Medulla oblongata (tissue), 1 donor: ENCODE measurements at regions not wholly inside any gene's neighbourhood (a gene's known extent, or its start where the extent isn't known, plus 50 kb on each side); places are given as distances from the start of the nearest gene placed in this dataset.
"Not testable (repeated sequence)": the region's sequence is repeated elsewhere in the genome, so short reads cannot be mapped to it uniquely, and the experiment has no call there.

ENCODE experiments used
- DNase-seq: peaks from one replicate; pipeline ENCODE4 v3.0.0-alpha.2; 2015; ENCODE audit errors: extremely low spot score

DNA sequence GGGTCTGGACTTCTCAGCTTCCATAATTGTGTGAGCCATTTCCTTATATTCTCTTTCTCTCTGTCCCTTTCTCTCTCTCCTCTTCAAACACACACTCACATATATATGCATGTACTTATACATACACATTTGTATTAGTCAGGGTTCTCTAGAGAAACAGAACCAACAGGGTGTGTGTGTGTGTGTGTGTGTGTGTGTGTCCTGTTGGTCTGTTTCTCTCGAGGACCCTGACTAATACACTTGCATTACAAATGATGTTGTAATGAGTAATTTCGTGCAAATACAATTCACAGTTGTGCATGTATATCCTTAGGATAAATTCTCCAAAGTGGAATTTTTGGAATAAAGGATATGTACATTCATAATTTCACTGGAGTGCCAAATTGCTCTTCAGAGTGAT, 115.3 kb downstream of the NPIPB5 start:
- DNase-seq = no peak

DNA sequence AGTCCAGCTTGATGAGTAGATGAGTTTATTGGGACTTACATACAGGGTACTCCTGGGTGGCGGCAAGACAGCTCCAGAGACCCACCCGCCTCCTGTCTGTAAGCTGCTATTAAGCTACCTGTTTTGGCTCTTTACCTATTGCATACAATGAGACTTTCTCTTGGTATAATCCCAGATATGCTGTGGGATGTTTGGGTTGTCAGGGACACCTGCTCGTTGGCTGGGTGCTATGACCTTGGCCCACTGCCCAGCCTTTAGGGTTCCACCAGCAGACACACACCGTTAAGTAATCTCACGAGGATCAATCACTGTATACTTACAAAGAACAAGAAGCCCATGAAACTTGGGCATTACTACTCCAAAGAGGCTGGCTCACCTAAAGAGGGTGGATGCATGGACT, 116.4 kb downstream of the NPIPB5 start:
- DNase-seq = no peak

DNA sequence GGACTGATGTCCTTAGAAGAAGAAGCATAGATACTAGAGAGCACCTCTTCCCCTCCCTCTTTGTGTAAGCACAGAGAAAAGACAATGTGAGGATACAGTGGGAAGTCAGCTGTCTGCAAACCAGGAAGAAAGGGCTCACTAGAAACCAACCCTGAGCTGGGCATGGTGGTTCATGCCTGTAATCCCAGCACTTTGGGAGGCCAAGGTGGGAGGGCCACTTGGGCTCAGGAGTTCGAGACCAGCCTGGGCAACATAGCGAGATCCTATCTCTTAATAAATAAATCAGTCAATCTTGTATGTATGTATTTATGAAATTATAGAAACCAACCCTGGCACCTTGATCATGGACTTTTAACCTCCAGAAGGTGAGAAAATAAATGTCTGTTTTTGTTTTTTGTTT, 118.3 kb downstream of the NPIPB5 start:
- DNase-seq = no peak

DNA sequence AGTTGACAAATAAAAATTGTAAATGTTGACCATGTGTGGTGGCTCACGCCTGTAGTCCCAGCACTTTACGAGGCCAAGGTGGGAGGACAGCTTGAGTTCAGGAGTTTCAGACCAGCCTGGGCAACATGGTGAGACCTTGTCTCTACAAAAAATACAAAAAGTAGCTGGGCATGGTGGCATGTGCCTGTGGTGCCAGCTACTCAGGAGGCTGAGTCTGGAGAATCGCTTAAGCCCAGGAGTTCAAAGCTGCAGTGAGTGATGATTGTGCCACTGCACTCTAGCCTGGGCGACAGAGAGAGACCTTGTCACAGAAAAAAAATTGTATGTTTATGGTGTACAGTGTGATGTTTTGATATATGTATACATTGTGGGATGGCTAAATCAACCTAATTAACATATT, 119.6 kb downstream of the NPIPB5 start:
- DNase-seq = no peak

DNA sequence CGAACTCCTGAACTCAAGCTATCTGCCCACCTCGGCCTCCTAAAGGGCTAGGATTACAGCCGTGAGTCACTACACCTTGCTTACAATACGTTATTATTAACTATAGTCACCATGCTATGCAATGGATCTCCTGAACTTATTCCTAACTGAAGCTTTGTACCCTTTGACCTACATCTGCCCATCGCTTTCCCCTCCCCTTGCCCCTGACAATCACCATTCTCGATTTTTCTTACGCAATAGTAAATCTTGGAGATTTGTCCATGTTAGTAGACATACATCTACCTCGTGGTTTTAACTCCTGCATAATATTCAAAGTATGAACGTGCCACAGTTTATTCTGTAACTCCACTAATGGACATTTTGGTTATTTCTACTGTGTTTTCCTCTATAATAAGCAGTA, 120.6 kb downstream of the NPIPB5 start:
- no peak for DNase-seq

DNA sequence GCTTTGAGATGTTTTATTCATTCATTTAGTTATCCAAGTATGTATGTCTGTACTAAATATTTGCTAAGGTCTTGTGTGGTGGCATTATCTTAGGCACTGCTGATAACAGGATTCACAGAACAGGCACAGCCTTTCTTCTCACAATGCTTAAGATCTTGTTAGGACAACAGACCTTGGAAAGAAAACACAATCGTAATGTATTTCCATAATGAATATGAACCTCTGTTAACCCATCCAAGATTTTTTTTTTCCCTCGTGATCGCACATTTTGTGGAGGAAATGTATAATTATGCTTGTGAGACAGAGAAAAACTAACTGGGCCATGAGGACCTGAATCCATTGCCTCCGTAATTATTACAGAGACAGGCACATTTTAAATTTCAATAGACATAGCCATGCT, 121.9 kb downstream of the NPIPB5 start:
- no peak for DNase-seq

DNA sequence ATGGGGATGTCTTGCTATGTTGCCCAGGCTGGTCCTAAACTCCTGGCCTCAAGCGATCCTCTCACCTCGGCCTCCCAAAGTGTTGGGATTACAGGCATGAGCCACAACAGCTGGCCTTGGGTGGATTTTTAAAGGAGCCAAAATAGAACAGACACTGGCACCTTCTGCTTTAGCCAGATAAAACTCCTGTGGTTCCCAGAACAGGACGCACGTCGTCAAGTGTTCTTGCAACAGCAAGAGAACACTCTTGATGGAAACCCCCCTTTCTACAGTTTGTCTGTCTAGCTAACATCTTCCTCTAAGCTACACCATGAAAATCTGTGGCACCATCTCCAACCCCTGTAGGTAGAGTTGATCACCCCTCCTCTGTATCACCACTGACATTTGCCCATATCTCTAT, 122.6 kb downstream of the NPIPB5 start:
- DNase-seq = no peak

DNA sequence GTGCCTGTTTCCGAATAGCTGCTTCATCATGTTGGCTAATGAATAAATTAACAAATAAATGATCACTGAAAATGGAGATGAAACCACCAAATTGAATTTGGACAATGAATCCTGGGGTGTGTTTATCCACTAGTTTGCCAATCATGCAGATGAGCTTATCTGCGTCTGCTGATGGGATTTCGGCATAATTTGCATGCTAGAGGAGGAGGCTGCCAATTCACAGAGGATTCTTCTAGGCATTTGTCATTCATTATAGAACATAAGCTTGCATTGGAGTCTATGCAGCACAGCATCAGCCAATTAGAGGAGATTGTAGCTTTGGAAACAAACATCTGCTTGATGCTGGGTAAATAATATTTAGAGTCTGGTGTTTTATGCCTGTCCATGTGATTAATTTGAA, 123.1 kb downstream of the NPIPB5 start:
- no peak for DNase-seq

DNA sequence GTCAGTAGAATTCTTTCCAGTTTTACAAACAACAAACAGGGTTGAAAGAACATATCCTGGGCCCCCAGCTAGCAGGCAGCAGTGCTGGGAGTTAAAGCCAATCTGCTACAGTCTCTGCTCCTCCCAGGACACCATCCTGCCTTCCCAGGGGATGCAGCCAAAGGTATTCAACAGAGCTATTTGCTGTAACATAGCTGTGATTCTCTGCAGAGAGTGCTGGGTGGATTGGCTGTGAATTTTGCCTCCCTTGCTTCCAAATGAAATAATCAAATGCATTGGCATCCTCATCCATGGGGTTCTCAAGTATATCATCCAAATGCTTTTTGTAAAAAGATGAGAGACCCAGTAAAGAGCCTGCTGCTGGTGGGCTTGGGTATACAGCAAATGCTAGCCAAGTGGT, 124.3 kb downstream of the NPIPB5 start:
- no peak for DNase-seq

DNA sequence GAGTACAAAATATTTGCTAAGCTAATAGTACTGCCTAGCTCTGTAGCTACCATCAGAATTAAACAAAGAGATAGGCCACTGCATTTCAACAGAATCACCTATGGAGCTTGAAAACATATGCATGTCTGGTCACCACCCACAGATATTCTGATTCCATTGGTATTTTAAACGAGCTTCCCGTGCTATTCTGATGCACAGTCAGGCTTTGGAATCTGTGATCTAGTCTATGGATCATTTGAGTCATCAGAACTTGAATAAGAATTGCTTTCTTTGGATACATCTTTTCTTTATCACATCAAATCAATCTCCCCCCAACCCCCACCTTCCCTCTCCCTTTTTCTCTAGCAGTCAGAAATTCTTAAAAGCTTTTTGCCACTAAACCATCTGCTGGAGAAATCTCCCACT, 124.7 kb downstream of the NPIPB5 start:
- no peak for DNase-seq

DNA sequence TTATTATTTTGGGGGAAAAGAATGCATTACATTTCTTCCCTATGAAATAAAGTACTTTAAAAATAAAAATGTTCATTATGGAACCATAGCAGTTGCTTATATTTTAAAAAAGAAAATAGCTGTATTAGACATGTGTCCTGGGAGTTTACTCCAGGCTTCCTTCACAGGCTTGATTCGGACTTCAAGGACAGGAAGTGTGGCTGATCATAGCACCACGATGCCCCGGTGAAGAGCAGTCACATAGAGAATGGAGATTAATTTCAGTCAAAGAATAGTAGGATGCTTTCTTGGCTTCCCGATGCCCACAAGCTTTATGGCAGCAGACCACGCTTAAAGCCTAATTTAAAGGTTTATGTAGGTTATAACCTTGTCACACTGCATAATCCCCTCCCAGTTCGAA, 125.1 kb downstream of the NPIPB5 start:
- no peak for DNase-seq

DNA sequence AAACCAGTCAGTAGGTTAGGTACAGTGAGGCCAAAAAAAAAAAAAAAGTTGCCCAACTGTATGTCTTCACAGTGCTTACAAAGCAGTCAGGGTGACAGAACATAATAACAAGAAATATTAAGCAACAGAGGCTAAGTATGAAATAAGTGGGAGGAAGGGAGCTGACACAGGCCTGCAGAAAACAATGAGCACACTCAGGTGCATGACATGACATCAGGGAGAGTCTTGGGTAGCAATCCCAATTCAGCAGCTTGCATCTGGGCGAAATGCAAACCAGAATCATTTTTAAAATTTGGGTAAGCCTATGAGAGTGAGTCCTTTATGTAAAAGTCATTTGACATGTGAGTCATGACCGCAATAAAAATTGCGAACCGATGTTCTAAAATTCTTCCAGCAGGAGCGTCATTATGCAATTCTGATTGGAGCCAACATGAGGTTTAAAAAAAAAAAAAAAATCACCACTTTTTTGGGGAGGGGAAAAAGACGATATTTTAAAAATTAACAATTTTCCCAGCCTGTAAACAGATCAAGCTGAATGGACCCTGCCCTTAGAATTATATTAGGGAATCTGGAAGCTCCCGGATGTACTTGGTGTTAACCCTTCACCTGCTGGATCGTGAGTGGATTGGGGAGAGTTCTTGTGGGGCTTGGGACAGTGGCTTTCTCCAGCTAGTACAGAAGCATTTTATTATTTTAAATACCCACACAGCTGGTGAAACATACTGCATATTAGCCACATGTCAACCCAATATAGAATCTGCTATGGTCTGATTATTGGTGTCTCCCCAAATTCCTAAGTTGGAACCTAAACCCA, 127.9 kb downstream of the NPIPB5 start:
- DNase-seq = no peak

DNA sequence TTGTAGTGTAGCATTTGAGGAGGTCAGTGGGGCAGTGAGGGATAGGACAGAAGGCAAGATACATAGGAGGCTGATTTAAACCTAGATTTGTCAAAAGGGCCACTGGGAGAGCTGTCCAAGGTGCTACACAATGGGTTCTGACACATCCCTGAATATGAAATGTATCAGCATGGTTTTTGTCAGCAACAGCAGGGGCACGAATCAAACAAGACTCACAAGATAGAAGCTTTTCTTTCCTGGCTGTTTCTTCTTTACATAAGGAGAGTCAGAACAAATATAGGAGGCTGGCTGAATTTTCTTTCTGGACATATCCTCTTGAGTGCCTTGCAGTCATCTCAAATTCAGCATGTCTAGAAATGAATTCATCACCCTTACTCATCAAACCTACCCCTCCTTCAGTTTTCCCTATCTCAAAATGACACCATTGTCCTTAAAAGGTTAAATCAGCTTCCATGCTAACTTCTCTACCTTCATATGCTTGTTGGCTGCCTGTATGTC, 130.5 kb downstream of the NPIPB5 start:
- DNase-seq = no peak

DNA sequence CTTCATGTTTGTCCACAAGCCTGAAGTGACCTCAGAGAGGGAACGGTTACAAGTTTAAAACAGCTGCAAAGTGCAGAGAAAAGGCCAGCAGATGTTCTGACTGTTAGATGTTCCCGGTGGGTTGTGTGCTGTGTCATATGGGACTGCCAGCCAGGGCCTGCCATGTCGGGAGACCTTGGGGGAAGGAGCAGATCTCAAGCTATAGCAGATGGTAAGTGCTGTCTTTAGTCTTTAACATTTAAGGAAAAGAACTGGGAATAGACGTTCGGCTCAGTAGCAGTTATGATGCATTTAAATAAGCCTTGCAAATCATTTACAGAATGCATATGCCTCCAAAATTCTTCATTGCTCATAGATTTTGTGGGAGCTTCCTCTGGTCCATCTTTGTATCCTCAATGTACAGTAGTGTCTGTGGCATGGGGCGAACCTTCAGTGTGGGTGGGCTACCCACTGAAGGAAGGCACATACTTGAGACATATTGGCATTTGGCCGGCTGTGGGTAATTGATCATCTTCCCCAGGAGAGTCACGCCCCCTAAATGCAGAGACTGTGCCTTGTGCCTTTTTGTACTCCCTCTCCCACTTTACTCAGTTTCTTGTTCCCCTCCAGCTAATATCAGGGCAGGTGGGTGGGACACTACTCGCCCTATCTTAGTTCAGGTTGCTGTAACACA, 131.9 kb downstream of the NPIPB5 start:
- DNase-seq = no peak

DNA sequence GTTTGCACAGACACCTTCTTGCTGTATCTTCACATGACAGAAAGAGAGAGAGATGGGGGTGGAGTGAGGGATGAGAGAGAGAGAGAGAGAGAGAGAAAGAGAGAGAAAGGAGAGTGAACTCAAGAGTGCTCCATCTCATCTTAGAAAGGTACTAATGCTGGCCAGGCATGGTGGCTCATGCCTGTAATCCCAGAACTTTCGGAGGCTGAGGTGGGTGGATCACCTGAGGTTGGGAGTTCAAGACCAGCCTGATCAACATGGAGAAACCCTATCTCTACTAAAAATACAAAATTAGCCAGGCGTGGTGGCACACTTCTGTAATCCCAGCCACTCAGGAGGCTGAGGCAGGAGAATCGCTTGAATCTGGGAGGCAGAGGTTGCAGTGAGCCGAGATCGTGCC, 132.5 kb downstream of the NPIPB5 start:
- not testable (repeated sequence) for DNase-seq

DNA sequence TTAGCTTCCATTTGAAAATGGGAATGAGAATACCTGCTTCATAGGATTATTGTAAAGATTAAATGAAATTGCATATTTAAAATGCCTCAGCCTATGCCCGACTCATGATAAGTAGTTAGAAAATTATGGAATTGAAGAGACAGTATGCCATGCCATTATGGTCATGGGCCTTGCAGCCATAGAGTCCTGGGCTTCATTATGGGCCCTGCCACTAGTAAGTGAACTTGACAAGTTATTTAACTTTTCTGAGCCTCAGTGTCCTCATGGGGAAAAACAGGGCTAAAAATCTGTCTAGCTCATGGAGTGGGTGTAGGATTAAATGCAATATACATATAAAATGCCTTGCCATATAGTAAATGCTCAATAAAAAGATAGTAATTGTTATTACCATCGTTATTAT, 133.2 kb downstream of the NPIPB5 start:
- no peak for DNase-seq

DNA sequence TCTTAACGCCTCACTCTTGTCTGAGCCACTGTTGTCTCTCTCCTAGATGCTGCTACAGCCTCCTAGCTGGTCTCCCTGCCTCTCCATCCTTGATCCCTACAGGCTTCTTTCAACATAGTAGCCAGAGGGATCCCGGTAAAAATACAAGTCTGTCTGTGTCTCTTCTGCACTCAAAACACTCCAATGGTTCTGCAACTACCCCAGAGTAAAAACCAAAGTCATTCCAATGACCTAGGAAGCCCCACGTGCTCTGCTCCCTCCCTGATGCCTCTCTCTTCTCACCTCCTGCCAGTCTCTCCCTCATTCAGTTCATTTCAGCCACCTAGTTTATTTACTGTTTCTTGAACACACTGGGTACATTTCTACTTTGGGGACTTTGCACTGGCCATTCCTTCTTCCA, 135.2 kb downstream of the NPIPB5 start:
- no peak for DNase-seq

DNA sequence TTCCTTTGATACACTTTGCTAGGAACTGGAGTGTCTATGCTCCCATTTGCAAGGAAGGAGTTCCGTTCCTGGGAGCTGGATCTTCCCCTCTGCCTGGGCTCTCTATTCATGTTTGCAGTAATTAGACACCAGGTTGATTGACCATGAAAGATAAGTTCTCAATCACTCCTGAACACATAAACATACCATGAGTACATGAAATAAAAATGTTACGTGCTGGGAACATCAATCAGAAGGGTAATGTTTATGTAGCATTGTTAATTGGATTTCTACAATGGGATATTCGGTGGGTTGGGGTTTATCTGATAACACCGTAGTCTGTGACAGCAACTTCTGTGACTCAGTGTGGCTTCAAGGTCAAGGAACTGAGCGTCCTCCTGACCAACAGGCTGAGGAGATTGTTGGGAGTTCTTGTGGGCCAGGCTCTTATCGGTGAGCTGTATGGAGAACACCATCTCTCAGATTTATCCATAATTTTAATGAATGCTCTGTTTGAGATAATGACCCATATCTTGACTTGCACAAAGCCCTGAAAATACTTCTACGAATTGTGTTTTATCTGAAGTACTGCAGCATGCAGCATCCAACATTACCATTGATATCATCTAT, 136.4 kb downstream of the NPIPB5 start:
- no peak for DNase-seq

DNA sequence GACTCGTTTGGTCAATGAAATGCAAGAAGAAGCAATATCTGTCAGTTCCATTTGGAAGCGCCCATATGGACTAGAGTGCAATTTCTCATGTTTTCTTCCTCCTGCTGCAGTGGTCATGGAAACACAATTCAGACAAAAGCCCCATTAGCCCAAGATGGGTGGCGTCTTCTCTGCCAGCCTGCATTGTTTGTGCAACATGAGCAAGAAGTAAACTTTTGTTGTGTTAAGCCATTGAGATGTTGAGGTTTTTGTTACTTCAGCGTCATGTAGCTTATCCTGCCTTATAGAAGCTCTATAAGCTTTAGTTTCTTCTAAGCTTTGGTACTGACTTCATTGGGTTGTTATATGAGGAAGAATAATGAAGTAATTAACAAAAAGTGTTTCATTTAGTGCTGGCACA, 137.4 kb downstream of the NPIPB5 start:
- DNase-seq = no peak

DNA sequence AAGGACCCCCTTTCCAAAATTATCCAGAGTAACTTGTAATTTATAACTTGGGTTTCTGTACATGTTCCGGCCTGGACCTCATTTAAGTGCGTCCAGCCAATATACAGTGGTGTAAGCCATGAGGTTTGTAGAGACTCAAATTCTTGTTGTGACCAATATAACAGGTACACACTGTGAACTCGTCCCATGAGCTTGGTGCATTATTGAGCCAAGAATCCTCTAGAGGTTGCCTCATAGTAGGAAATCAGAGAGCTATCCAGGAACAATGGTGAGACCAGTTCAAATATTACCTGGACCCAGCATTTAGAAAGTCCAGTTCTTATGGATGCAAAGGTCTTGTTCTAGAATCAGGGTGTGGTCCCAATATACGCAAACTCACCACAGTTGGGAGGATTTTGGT, 138.2 kb downstream of the NPIPB5 start:
- DNase-seq = no peak

DNA sequence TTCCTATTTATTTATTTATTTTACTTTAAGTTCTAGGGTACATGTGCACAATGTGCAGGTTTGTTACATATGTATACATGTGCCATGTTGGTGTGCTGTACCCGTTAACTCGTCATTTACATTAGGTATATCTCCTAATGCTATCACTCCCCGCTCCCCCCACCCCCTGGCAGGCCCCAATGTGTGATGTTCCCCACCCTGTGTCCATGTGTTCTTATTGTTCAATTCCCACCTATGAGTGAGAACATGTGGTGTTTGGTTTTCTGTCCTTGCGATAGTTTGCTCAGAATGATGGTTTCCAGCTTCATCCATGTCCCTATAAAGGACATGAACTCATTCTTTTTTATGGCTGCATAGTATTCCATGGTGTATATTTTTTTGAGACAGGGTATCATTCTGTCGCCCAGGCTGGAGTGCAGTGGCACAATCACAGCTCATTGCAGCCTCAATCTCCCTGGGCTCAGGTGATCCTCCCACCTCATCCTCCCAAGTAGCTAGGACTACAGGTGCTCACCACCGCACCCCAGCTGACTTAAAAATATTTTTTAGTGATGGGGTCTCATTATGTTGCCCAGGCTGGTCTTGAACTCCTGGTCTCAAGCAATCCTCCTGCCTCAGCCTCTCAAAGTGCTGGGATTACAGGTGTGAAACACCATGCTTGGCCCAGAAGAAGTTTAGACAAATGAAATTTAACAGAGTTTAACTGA, 140.6 kb downstream of the NPIPB5 start:
- DNase-seq = not testable (repeated sequence)

DNA sequence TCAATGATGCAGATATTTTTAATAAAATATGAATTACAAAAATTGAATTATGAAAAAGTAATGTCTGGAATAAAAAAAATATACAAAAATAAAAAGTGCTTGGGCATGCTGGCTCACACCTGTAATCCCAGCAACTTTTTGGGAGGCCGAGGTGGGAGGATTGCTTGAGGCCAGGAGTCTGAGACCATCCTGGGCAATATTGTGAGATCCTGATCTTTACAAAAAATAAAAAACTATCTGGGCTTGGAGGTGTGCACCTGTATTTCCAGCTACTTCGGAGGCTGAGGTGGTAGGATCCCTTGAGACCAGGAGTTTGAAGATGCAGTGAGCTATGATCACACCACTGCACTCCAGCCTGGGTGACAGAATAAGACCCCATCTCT, 141.8 kb downstream of the NPIPB5 start:
- DNase-seq = no peak
